Glutamatergic neuron (in vitro differentiated cells): ENCODE measurements at regions not wholly inside any gene's neighbourhood (a gene's known extent, or its start where the extent isn't known, plus 50 kb on each side); places are given as distances from the start of the nearest gene placed in this dataset.

Experiments
- DNase-seq: peaks from one replicate; pipeline ENCODE4 v3.0.0; 2022
- H3K27ac Mint-ChIP-seq: one replicate; pipeline ENCODE4 v1.8.0; 2020; ENCODE audit warnings: mild to moderate bottlenecking, mixed read lengths, inconsistent platforms; ENCODE audit not compliant: unreplicated experiment
- H3K27me3 Mint-ChIP-seq: one replicate; pipeline ENCODE4 v1.8.0; 2020; ENCODE audit warnings: mild to moderate bottlenecking, moderate library complexity, mixed read lengths, inconsistent platforms; ENCODE audit not compliant: unreplicated experiment
- H3K36me3 Mint-ChIP-seq: one replicate; pipeline ENCODE4 v1.8.0; 2020; ENCODE audit warnings: mild to moderate bottlenecking, mixed read lengths, inconsistent platforms; ENCODE audit not compliant: unreplicated experiment
- H3K4me1 Mint-ChIP-seq: one replicate; pipeline ENCODE4 v1.8.0; 2020; ENCODE audit warnings: mild to moderate bottlenecking, low read depth, mixed read lengths, inconsistent platforms; ENCODE audit not compliant: unreplicated experiment
- H3K4me3 Mint-ChIP-seq: one replicate; pipeline ENCODE4 v1.8.0; 2020; ENCODE audit warnings: mild to moderate bottlenecking, mixed read lengths, inconsistent platforms; ENCODE audit not compliant: unreplicated experiment
- H3K9me3 Mint-ChIP-seq: one replicate; pipeline ENCODE4 v1.8.0; 2020; ENCODE audit warnings: mild to moderate bottlenecking, moderate library complexity, mixed read lengths, inconsistent platforms; ENCODE audit not compliant: unreplicated experiment
- TF ChIP-seq, protein P1 (sequence below): fragments of 200-600 bp; sonication (generic); IDR thresholded peaks from one replicate; pipeline ENCODE4 v1.5.0; 2021; ENCODE audit not compliant: partially characterized antibody, unreplicated experiment

DNA sequence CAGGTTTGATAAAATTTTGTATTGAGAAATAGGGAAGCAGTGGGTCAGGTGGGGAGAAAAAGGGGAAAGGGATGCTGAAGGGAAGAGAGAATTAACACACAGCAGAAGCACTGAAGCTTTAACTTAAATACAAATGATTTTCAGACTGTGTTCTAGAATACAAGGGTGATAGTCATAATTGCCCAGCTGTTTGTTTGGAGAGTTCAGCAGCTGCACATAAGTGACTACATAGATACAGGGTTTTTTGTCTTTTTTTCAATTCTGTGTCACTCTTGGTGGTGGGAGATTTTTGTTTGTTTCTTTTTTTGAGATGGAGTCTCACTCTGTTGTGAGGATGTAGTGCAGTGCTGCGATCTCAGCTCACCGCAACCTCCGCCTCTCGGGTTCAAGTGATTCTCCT, 590.4 kb upstream of the SEMA6A start:
- H3K27ac Mint-ChIP-seq, result no peak overlapping the region
- no peak overlapping the region for H3K4me3 Mint-ChIP-seq
- DNase-seq, result no peak
- TF ChIP-seq, protein P1, sequence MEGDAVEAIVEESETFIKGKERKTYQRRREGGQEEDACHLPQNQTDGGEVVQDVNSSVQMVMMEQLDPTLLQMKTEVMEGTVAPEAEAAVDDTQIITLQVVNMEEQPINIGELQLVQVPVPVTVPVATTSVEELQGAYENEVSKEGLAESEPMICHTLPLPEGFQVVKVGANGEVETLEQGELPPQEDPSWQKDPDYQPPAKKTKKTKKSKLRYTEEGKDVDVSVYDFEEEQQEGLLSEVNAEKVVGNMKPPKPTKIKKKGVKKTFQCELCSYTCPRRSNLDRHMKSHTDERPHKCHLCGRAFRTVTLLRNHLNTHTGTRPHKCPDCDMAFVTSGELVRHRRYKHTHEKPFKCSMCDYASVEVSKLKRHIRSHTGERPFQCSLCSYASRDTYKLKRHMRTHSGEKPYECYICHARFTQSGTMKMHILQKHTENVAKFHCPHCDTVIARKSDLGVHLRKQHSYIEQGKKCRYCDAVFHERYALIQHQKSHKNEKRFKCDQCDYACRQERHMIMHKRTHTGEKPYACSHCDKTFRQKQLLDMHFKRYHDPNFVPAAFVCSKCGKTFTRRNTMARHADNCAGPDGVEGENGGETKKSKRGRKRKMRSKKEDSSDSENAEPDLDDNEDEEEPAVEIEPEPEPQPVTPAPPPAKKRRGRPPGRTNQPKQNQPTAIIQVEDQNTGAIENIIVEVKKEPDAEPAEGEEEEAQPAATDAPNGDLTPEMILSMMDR, result no peak
- no peaks in the 10 kb centered on the region for H3K4me1 Mint-ChIP-seq
- H3K36me3 Mint-ChIP-seq, result no peaks in the 10 kb centered on the region
- H3K27me3 Mint-ChIP-seq, result no peaks in the 10 kb centered on the region
- peaks cover 2% of the 10 kb centered on the region for H3K9me3 Mint-ChIP-seq

DNA sequence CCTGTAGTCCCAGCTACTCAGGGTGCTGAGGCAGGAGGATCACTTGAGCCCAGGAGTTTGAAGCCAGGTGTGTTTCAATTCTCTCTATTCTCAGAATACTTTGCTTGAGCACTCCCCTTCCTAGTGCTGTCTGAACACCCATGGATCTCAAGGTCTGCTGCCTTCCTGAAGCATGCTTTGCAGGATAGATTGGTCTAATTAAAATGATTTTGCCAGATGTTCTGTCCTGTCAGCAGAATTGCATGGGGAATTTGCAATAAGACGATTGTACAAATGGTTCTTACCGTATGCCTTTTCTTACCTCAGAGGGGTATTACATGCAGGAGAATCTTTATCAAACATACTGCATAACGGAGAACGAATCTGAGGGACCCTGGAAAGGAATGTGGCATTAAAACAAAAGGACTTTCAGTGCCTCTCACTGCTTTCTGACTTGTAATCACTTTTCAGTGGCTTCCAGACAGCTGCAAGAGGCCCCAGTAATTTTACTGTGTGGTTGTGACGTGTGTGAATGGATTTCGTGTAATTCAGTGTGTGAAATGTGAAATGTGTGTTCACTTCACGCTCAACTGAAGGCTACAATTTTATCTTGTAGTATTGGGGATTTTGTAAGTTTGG, 587.2 kb upstream of the SEMA6A start:
- Mint-ChIP-seq H3K27ac (no peak overlapping the region), H3K9me3 (no peaks in the 10 kb centered on the region), H3K4me3 (no peak overlapping the region), H3K27me3 (no peaks in the 10 kb centered on the region), H3K4me1 (no peaks in the 10 kb centered on the region), H3K36me3 (no peaks in the 10 kb centered on the region)
- DNase-seq, result no peak
- TF ChIP-seq, protein P1, result no peak

- no peak overlapping the region for H3K4me3 Mint-ChIP-seq
- TF ChIP-seq, protein P1, result no peak
- H3K27me3 Mint-ChIP-seq, result no peaks in the 10 kb centered on the region
- DNase-seq, result no peak
- no peaks in the 10 kb centered on the region for H3K36me3 Mint-ChIP-seq
- no peaks in the 10 kb centered on the region for H3K4me1 Mint-ChIP-seq
- H3K9me3 Mint-ChIP-seq, result no peaks in the 10 kb centered on the region
- H3K27ac Mint-ChIP-seq, result no peak overlapping the region
Observed at GRCh38 chr5:117160391-117160790, 585.8 kb upstream of the SEMA6A start.

DNA sequence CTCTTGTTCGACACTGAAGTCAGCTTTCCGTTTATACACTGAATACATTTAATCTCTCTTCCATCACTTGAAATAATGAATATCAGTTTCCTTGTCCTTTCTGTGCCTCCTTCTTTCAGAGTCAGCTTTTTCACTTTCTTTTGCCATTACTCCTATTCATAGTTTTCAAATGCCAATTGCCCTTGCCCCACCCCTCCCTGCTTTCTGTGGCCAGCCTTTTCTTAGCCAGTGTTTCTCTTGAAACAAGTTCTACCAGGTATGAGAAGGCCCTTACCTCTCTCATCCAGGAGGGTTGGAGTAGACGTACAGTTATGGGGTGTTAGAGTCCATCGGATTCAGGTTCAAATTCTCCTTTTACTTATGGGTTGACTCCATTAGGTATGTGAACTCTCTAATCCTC, 574.7 kb upstream of the SEMA6A start:
- H3K4me1 Mint-ChIP-seq, result peaks cover 5% of the 10 kb centered on the region
- H3K9me3 Mint-ChIP-seq, result no peaks in the 10 kb centered on the region

GRCh38 chr5:117144086-117144485, 569.5 kb upstream of the SEMA6A start:
- Mint-ChIP-seq H3K4me1 (peaks cover 6% of the 10 kb centered on the region), H3K9me3 (no peaks in the 10 kb centered on the region), H3K36me3 (no peaks in the 10 kb centered on the region), H3K4me3 (no peak overlapping the region), H3K27me3 (no peaks in the 10 kb centered on the region), H3K27ac (no peak overlapping the region)
- DNase-seq, result no peak
- TF ChIP-seq, protein P1, result no peak

More for the DNA sequence above, 574.7 kb upstream of the SEMA6A start:
- DNase-seq, result no peak
- Mint-ChIP-seq H3K27ac (no peak overlapping the region), H3K36me3 (no peaks in the 10 kb centered on the region), H3K27me3 (no peaks in the 10 kb centered on the region), H3K4me3 (no peak overlapping the region)
- TF ChIP-seq, protein P1, result no peak
